Lower leg skin (tissue), 3 donors: ENCODE measurements at regions not wholly inside any gene's neighbourhood (a gene's known extent, or its start where the extent isn't known, plus 50 kb on each side); places are given as distances from the start of the nearest gene placed in this dataset.

Source experiments
- POLR2A ChIP-seq, 2 donors: fragments of 450-650 bp; IDR thresholded peaks; one replicate each; pipeline ENCODE4 v1.6.1; 2016 to 2017; ENCODE audit warnings: antibody characterized with exemption in 2 of 2, mild to moderate bottlenecking in 1 of 2, moderate library complexity in 1 of 2
- TF ChIP-seq, protein P1 (sequence below), 3 donors: fragments of 450-650 bp; IDR thresholded peaks; one replicate each; pipeline ENCODE4 v1.5.1; 2016; ENCODE audit warnings: antibody characterized with exemption in 3 of 3, mild to moderate bottlenecking in 3 of 3, moderate library complexity in 2 of 3

DNA sequence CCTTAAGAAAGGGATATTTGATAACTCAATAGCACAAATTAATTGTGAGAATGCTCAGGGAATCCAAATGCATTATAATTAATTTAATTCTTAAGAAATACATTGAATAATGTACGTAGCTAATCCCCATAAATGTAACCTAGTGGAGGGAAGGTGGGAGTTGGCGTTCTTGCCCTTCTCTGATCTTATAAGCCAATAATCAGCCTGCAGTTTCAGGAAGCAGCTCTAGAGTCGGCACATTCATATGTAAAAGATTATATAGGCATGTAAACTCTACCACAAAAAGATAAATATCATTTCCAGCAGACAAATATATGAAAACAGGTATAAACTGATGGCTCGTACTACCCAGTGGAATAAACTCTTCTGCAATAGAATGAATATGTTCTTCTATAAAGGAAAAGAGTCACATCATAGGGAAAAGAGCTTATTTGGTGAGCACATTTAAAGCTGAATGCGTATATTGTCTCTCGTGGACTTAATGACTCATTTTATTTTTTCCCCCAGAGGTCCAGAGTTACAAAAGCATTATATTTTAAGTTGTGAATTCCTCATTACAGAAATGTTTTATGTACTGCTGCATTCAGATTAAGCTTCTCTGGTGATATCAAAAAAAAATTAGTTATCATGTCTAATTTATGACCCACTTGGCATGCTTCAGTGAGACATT is 112.2 kb downstream of the TFAP2A start:
- TF ChIP-seq, protein P1, sequence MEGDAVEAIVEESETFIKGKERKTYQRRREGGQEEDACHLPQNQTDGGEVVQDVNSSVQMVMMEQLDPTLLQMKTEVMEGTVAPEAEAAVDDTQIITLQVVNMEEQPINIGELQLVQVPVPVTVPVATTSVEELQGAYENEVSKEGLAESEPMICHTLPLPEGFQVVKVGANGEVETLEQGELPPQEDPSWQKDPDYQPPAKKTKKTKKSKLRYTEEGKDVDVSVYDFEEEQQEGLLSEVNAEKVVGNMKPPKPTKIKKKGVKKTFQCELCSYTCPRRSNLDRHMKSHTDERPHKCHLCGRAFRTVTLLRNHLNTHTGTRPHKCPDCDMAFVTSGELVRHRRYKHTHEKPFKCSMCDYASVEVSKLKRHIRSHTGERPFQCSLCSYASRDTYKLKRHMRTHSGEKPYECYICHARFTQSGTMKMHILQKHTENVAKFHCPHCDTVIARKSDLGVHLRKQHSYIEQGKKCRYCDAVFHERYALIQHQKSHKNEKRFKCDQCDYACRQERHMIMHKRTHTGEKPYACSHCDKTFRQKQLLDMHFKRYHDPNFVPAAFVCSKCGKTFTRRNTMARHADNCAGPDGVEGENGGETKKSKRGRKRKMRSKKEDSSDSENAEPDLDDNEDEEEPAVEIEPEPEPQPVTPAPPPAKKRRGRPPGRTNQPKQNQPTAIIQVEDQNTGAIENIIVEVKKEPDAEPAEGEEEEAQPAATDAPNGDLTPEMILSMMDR (IDR thresholded peaks at IDR 0.05), result no peak
- no peak for TF ChIP-seq POLR2A (IDR thresholded peaks at IDR 0.05)
